HG03571 (cell line): ENCODE measurements at regions not wholly inside any gene's neighbourhood (a gene's known extent, or its start where the extent isn't known, plus 50 kb on each side); places are given as distances from the start of the nearest gene placed in this dataset.

Source experiments
- ATAC-seq: cut with Tn5 transposase; IDR thresholded peaks from one replicate; pipeline ENCODE4 v1.9.1; 2021; ENCODE audit not compliant: unreplicated experiment

- no peak for ATAC-seq
These were observed 161.5 kb downstream of the NUAK1 start for GRCh38 chr12:105977236-105977635.

DNA sequence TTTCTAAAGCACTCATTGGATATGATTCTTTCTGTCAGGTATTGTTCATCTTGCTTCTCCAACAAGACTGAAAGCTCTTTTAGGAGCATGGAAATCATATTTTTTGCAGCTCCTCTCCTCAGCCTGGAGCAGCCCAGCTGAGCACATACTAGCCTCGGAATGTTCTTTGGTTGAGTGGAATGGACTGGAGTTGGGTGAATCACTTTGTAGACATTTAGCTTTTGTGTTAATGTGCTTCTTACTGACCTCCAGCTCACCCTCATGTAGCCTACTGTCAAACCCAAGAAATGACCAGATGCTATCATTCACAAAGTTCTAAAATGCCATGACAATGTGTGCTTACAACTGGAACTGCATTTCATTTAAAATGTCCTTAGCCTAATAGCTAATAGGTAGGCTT is 161.1 kb downstream of the NUAK1 start:
- no peak for ATAC-seq

DNA sequence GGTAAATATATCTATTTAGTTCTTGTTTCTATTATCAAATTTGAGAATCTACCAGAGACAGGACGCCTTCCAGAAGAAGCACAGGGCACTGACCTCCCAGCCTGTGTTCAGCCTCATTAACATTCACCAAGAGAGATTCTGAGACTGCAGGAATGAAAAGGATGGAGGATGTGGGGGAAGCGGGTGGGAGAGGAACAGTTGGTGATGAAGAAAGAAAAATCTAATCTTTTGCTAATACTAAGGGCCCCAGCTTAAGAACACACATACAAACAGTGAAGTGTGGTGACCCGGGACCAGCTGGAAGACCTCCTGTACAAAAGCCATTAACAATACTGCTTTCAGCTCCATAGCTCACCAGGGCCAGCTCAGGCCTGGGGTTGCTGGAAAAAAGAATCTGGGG is 160.5 kb downstream of the NUAK1 start:
- ATAC-seq, result no peak

DNA sequence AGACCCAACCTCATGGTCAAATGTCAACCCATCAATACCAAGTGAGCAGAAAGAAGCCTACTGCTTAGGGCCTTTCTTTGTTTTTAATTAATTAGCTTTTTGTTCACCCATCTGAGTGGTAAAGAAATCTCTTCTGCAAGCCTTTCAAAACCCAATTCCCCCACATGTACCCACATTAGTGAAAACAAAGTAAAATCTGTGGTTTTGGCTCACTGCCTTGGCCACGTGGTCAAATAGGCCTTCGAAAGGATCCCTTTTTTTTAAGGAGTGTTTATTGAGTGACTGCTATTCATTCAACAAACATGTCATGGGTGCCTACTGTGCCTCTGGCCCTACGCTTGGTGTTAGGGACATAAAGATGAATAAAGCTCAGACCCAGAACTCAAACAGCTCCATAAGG is 160.1 kb downstream of the NUAK1 start:
- ATAC-seq, result no peak

DNA sequence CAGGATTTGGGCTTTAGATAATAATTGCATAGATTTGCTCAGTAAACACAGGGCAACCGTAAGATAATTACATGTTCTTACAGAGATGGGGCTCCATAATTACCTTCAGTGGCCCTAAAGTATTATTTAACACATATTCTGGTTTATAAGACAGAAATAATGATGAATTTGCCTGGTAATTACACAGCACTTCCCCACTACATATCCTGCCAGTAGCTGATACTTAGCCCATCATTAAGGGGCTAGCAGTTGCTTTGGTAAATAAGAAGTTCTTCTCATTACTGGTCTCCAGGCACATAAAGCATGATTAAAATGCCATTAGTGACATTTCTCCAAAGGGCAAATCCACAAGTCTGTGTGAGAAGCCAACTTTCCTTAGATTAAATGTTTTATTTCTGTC is 158.7 kb downstream of the NUAK1 start:
- ATAC-seq, result no peak

GRCh38 chr12:105980533-105980932 is 158.2 kb downstream of the NUAK1 start:
- ATAC-seq, result no peak

DNA sequence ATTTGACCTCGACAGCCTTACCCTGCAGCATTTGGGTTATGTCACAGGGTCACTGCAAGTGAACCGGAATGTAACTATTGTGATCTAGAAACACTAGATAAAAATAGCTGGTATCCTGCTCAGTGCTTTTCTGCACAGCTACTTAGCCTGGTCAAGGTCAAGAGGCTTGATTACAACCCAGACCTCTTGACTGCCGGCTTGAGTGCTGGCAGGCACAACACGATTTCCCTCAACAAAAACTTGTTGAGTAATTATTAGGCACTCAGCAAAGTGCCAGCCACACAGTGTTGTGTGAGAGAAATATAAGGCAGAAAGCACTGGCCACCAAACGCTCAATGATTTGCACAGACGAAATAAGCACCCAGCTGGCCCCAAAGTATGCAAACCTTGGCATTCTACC is 156.7 kb downstream of the NUAK1 start:
- no peak for ATAC-seq

DNA sequence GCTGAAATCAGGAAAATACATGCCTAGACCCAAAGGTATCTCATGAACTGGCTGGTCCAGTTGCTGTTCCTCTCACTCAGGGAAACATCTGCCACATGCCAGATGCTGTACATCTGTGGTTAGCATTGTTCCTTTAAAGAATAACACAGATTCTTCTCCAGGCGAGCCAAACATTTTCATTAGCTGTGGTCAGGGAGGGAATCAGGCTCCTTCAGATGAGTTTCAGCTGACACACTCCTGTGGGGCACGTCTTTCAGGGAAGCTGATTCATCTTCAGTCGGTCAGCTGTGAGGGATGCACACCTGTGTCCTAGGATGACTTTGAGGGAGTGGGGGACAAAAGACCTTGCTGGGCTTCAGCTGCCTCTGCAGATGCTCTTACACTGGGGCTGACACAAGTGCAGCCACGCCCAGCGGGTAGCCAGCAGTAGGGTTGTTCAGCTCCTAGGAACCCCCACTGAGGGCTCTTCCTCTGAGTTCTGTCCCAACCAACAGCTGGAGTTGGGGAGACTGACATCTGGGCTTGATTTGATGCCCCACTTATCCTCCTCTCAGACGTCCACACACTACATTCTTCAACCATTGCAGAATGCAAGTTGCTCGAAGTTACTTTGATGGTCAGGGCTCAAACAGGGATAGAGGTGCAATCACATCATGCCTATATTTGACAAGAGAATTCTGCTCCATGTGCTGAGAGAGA is 155.0 kb downstream of the NUAK1 start:
- ATAC-seq, result no peak

GRCh38 chr12:105985383-105985782 is 153.4 kb downstream of the NUAK1 start:
- no peak for ATAC-seq

DNA sequence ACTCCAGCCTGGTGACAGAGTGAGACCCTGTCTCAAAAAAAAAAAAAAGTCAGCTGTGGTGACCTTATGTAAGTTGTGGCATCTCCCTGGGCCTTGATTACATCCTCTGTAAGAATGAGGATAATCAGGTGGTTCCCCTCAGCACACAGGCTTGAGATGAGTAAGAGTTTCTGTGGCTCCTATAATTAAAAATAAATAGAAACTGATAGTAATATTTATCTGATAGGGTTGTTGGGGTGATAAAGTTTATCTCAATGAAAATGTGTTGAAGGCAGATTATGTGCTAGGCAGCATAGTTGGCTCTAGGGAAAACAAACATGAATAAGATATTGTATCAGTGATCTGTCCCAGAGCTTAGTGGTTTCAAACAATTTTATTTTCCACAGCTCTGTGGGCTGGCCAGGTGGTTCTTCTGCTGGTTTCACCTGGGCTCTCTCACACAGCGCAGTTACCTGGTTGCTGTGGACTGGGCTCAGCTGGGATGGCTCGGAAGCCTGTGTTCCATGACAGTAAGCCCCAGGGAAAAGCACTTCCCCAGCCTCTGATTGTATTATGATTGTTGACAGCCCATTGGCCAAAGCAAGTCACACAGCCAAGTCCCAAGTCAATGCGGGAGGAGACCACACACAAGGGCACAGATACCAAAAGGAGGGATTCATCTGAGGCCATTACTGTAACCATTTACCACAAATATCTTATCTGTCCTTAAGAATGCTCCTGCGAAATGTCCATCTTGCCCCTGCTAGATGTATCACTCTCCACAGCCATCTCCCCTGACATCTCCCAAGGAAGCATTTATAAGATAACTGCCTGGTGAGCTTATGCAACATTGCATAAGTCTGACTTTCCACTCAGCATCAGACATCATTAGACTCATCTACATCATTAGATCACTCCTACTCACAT is 151.7 kb downstream of the NUAK1 start:
- ATAC-seq, result no peak

DNA sequence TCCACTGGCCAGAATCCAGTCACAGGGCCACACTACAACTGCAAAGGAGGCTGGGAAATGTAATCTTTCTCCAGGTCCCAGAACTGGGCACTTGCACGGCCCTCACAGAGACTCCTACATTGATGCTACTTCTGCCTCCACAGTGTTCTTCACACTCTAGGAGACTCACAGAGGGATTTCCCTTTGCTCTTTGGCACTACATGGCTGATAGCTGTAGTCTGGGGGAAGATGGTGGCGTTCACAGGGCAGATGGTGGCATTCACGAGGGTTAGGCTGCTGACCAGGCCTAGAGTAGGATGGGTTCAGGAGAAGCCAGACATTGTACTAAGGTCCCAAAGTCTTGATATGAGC is 151.1 kb downstream of the NUAK1 start:
- ATAC-seq, result no peak

DNA sequence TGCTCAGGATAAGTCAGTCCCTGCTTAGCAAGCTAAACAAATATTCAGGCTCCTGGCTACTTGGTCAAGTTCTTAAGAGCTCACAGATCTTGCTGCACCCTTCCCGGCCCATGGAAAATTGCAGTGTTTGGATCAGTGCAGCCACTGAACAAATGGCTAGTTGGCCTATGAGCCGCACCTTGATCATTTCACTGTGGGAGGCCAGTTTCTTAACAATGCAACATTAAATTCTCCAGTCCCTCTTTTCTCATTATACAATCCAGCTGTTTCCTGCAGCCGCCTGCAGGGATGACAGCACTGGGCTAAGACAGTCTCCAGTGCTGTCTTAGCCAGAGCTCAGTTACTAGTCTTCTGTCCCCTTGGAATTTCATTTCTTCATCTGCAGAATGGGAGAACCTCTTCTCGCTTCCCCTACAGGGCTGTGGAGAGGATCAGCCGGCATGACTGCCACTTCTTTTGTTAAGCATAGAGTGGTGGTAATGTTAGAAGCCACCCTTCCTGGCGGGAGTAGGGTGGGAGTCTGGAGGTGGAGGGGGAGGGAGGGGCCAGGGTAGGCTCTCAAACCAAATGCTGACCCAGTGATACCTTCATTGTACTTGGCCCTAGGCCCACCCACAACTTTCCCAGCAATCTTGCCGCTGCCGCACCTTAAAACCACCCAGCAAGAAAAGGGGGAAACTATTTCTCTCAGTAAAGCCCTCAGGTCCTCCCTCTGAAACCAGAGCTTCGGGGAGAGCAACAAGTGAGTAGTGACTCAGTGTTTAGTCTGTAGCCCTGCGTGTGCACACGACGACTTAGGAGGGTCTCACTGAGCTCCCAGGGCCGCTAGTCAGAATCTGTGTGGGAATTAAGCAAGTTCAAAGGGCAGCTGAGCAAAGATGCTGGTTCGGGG is 145.7 kb downstream of the NUAK1 start:
- no peak for ATAC-seq

DNA sequence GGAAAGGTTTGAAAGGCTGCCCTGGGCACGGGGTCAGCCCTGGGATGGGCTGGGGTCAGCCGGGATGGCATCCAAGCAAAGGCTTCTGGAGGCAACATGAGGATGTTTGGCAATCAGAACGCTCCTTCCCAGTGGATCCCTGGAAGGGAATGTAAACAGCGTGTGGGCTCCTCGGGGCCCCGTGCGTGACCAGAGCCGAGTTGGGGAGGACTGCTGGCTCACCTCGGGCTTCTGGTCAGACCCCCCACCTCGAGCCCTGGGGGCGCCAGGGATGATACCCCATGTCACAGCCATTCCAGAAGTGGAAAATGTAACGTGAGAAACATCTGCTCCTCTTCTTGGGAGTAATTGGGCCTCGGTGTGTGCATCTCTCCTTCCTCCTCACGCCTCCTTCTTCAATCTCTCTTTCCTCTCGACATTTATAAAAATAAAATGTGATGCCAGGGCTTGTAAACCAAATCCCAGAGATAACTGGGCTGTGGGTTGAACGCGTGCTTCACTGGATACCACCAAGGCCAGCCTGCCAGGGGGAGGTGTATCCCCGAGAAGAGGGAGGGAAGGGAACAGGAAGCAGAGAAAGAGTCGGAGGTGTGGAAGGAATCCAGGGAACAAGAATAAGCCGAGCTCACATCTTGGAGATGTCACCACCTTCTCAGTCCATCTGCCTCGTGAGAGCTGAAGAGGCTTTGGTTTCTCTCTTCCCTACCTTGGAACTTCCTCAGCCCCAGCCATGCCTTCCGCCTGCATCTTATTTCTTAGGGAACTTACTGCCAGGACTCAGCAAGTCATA is 144.8 kb downstream of the NUAK1 start:
- no peak for ATAC-seq

GRCh38 chr12:105995961-105996431 is 142.8 kb downstream of the NUAK1 start:
- ATAC-seq, result no peak

GRCh38 chr12:105998561-105998960 is 140.2 kb downstream of the NUAK1 start:
- no peak for ATAC-seq

GRCh38 chr12:106000382-106001104 is 138.2 kb downstream of the NUAK1 start:
- ATAC-seq, result no peak

GRCh38 chr12:106001105-106001836 is 137.5 kb downstream of the NUAK1 start:
- ATAC-seq, result no peak

- ATAC-seq, result no peak
These were observed 136.9 kb downstream of the NUAK1 start for GRCh38 chr12:106001837-106002218.

- ATAC-seq, result no peak
These were observed 135.5 kb downstream of the NUAK1 start for GRCh38 chr12:106003297-106003696.
